K562 (cell line): ENCODE measurements at regions not wholly inside any gene's neighbourhood (a gene's known extent, or its start where the extent isn't known, plus 50 kb on each side); places are given as distances from the start of the nearest gene placed in this dataset.

Experiments used
- ATAC-seq: fragments of 200-7000 bp; cut with Tn5 transposase; 3 replicates; pipeline ENCODE4 v1.9.1; 2020; ENCODE audit warnings: moderate library complexity
- BruUV-seq: library from RNA; stranded (reverse); fragments of 400-500 nt; replicated peaks from 2 replicates; lab custom pipeline; 2021; lab: Mats Ljungman, UMichigan
- CTCF ChIA-PET: fragments of 300-600 bp; formaldehyde crosslinking; extraction: SDS; loops from one replicate; lab custom pipeline; 2021; ENCODE audit warnings: low intra/inter-chr PET ratio; lab: Yijun Ruan, JAX
- POLR2A ChIA-PET: fragments of 300-600, 350-650 bp; sonication (Branson Sonifier 250); formaldehyde crosslinking; extraction: SDS; loops from one replicate; lab custom pipeline; 2021; ENCODE audit warnings: antibody characterized with exemption, inconsistent platforms; lab: Yijun Ruan, JAX
- DNase-seq, 4 experiments: peaks; one replicate each; pipeline versions ENCODE4 v3.0.0 to v3.0.0-alpha.2; 2011 to 2018; ENCODE audit warnings: low spot score in 3 of 4, mixed read lengths in 3 of 4; ENCODE audit errors: extremely low read depth in 1 of 4
- FAIRE-seq: peaks from 2 replicates; lab custom pipeline; 2011; peaks lifted over from hg19 to GRCh38; lab: Jason Lieb, UNC
- H2AFZ ChIP-seq: 2 replicates; pipeline ENCODE4 v1.6.0; 2011; ENCODE audit warnings: low read depth, low read length, control low read depth, inconsistent platforms
- H3K27ac ChIP-seq: fragments of 200-600 bp; 3 replicates; pipeline ENCODE4 v1.8.0; 2011; ENCODE audit warnings: low read depth, mild to moderate bottlenecking, control low read depth, inconsistent platforms, low read length, moderate library complexity, mixed read lengths; ENCODE audit errors: extremely low read depth
- H3K27me3 ChIP-seq, 2 experiments: fragments of 300-600 bp in 1 of 2; 2 replicates in 1 of 2; 3 replicates in 1 of 2; pipeline versions ENCODE4 v1.6.0 to v1.8.0; 2011; ENCODE audit warnings: inconsistent platforms in 2 of 2, low read length in 2 of 2, mild to moderate bottlenecking in 1 of 2, mixed read lengths in 1 of 2, moderate library complexity in 1 of 2; ENCODE audit not compliant: control insufficient read depth in 2 of 2, insufficient read depth in 2 of 2
- H3K36me3 ChIP-seq: fragments of 300-600 bp; 3 replicates; pipeline ENCODE4 v1.8.0; 2011; ENCODE audit warnings: mild to moderate bottlenecking, low read length, inconsistent platforms; ENCODE audit not compliant: control insufficient read depth, insufficient read depth
- H3K4me1 ChIP-seq, 2 experiments: fragments of 200-600 bp in 1 of 2; replicated peaks in 1 of 2; 2 replicates in 1 of 2; 3 replicates in 1 of 2; pipeline versions ENCODE4 v1.5.1 to v1.8.0; 2011; ENCODE audit warnings: inconsistent platforms in 2 of 2, low read length in 2 of 2, mild to moderate bottlenecking in 1 of 2, mixed read lengths in 1 of 2, moderate library complexity in 1 of 2; ENCODE audit not compliant: control insufficient read depth in 2 of 2, insufficient read depth in 2 of 2
- H3K4me2 ChIP-seq: 2 replicates; pipeline ENCODE4 v1.6.1; 2011; ENCODE audit warnings: low read length, control low read depth, inconsistent platforms, mixed read lengths; ENCODE audit not compliant: insufficient read depth
- H3K4me3 ChIP-seq: fragments of 200-600 bp; sonication (generic), shearing (Covaris generic); 2 replicates; pipeline ENCODE4 v1.5.1; 2016; ENCODE audit warnings: control low read depth, inconsistent platforms
- H3K79me2 ChIP-seq: fragments of 200-600 bp; 3 replicates; pipeline ENCODE4 v1.8.0; 2011; ENCODE audit warnings: low read length, inconsistent platforms; ENCODE audit not compliant: control insufficient read depth, insufficient read depth
- H3K9ac ChIP-seq, 2 experiments: 2 replicates each; pipeline versions ENCODE4 v1.6.0 to v1.6.1; 2011; ENCODE audit warnings: low read depth in 2 of 2, low read length in 2 of 2, control low read depth in 1 of 2, inconsistent platforms in 1 of 2, mild to moderate bottlenecking in 1 of 2, mixed read lengths in 1 of 2; ENCODE audit not compliant: insufficient read depth in 1 of 2
- H3K9me1 ChIP-seq: one replicate; pipeline ENCODE4 v1.6.0; 2011; ENCODE audit warnings: inconsistent platforms, mild to moderate bottlenecking, low read length, moderate library complexity; ENCODE audit not compliant: control insufficient read depth, insufficient read depth
- H3K9me3 ChIP-seq: replicated peaks from 2 replicates; pipeline ENCODE4 v1.5.1; 2011; ENCODE audit warnings: low read depth, low read length, inconsistent platforms; ENCODE audit not compliant: control insufficient read depth, insufficient read depth
- H4K20me1 ChIP-seq: replicated peaks from 2 replicates; pipeline ENCODE4 v1.6.1; 2011; ENCODE audit warnings: low read length, inconsistent platforms, mixed read lengths; ENCODE audit not compliant: control insufficient read depth, insufficient read depth
- FOSL1 ChIP-seq: fragments of 200-800 bp; sonication (Bioruptor generic); conservative IDR thresholded peaks from 2 replicates; pipeline ENCODE4 v1.6.1; 2016; ENCODE audit warnings: missing genetic modification characterization, missing compliant biosample characterization
- PRMT5 ChIP-seq: sonication (generic); formaldehyde crosslinking; IDR thresholded peaks from 2 replicates; pipeline ENCODE4 v1.5.0; 2020; ENCODE audit warnings: missing genetic modification reagents
- STAT5B ChIP-seq: fragments of 250-450 bp; sonication (Bioruptor Pico); IDR thresholded peaks from 2 replicates; pipeline ENCODE4 v1.8.0; 2021; ENCODE audit warnings: mild to moderate bottlenecking, inconsistent platforms
- TCFL5 ChIP-seq: fragments of 250-450 bp; sonication (Bioruptor Pico); conservative IDR thresholded peaks from 2 replicates; pipeline ENCODE4 v1.6.1; 2021; ENCODE audit warnings: mild to moderate bottlenecking, moderate library complexity, matching md5 sums
- WGBS: fragments of 100-300 bp; shearing (Covaris generic); methylation state at CpG from one replicate; pipeline ENCODE4 v1.1.6; 2016; ENCODE audit warnings: low coverage, mixed read lengths; ENCODE audit not compliant: insufficient coverage; ENCODE audit errors: missing lambda C conversion rate; 5-methylcytosine and 5-hydroxymethylcytosine counted together
- in situ Hi-C: fragments of 300-500 bp; cut with MboI; formaldehyde crosslinking; loops from 4 replicates; pipeline ENCODE4 v1.15.0; 2018; ENCODE audit warnings: inconsistent platforms, mixed read lengths
- intact Hi-C: fragments of 100-400 bp; cut with micrococcal nuclease; formaldehyde crosslinking; loops from 2 replicates; pipeline ENCODE4 v1.14.2; 2022

DNA sequence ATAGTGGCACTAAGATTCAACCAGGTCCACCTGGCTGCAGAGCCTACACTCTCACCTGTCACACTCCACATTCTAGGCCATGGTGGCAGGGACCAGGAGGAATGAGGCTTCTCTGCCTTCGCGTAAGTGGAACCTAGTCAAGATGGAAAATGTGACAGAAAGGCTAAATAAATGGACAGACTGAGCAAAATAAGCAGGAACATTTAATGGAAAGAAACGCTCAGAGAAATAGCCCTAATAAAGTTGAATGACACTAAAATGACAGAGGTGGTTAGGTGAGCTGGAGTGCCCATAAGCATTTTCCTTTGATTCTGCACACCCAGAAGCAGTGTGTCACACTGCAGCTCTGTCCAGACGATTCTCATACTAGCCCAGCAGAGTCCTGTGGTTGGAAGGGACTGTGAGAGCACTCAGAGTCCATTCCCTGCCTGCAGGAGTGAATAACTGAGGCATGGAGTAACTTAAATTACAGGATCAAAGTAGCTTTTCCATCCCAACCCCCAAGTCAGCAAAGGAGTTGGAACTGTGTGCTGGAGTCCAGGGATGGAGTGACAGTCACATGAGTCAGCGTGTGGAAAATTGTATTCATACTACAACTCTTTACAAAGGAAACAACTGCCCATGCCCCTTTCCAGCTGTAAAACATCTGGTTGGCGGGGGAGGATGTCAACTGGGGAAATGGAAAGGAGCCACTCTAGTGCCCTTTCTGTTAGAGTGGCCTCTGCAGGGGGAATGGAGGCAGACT lies 105.4 kb upstream of the LGALSL start:
- H3K9ac ChIP-seq, result no peak overlapping the region
- peaks cover 6 to 12% of the 10 kb centered on the region in 2 experiments; a peak in 4 of 5 replicates for H3K27me3 ChIP-seq
- H3K4me3 ChIP-seq, result no peak overlapping the region
- DNase-seq (no peak), ATAC-seq (no peak), FAIRE-seq (no peak)
- POLR2A ChIA-PET, result interaction anchor here (0.7 to 2.3 kb wide), 2 partner anchors 18 to 40 kb away, joined by 3 to 6 read pairs; no protein-coding TSS in a partner anchor
- TF ChIP-seq FOSL1 (peak; percentile 44), TCFL5 (CRISPR knock-in tag) (no peak)
- H3K9me1 ChIP-seq, result no peaks in the 10 kb centered on the region
- no peaks in the 10 kb centered on the region for H3K36me3 ChIP-seq
- H3K4me2 ChIP-seq, result no peak overlapping the region
- no peaks in the 10 kb centered on the region for H3K4me1 ChIP-seq
- no TSS peak for BruUV-seq
- no peaks in the 10 kb centered on the region for H3K9me3 ChIP-seq
- H3K27ac ChIP-seq, result no peak overlapping the region
- no peaks in the 10 kb centered on the region for H4K20me1 ChIP-seq
- in situ Hi-C loops (no loop called here), intact Hi-C loops (no loop called here)
- CTCF ChIA-PET, result interaction anchor here (0.9 kb wide), 1 partner anchor 18 kb away, joined by 5 read pairs; no protein-coding TSS in a partner anchor
- no peaks in the 10 kb centered on the region for H3K79me2 ChIP-seq
- WGBS, result 6% methylated on average over 6 of the region's 6 CpGs
- no peak overlapping the region for H2AFZ ChIP-seq

DNA sequence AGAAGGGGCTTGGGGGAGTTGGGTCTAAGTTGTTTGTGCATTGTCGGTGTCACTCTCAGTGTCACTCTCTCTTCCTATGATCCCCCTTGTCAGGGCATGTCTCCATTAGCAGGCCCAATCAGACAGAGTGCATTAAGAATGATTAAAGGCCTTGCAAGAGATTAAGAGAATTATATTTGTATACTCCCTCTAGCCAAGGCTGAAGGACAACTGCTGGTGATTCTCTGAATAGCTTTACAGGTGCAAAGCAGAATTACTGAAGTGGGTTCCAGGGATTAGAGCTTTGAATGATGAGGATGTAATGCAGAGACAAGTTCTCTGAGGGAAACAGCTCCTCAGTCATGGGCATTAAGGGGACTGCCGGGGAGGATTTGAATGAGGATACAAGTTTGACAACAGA lies 104.8 kb upstream of the LGALSL start:
- CTCF ChIA-PET, result interaction anchor here (0.9 kb wide), 1 partner anchor 18 kb away, joined by 5 read pairs; no protein-coding TSS in a partner anchor
- in situ Hi-C loops, result no loop called here
- no TSS peak for BruUV-seq

More for the DNA sequence above, 104.8 kb upstream of the LGALSL start:
- Histone ChIP-seq H3K79me2 (no peaks in the 10 kb centered on the region), H3K9ac (no peak overlapping the region)
- no peak for FAIRE-seq
- no peak for TF ChIP-seq PRMT5
- TF ChIP-seq STAT5B, result no peak
- TF ChIP-seq, all 486 proteins: peak for 0
- intact Hi-C loops, result no loop called here
- no peaks in the 10 kb centered on the region for H4K20me1 ChIP-seq
- H2AFZ ChIP-seq, result no peak overlapping the region
- 0% methylated on average over 2 of the region's 2 CpGs for WGBS
- no peaks in the 10 kb centered on the region for H3K36me3 ChIP-seq
- POLR2A ChIA-PET, result no interaction called here
- no peak overlapping the region for H3K4me3 ChIP-seq
- H3K4me1 ChIP-seq, result no peaks in the 10 kb centered on the region
- H3K9me1 ChIP-seq, result no peaks in the 10 kb centered on the region
- peaks cover 6 to 12% of the 10 kb centered on the region in 2 experiments; a peak in 4 of 5 replicates for H3K27me3 ChIP-seq
- DNase-seq (no peak), ATAC-seq (no peak)
- no peak overlapping the region for H3K27ac ChIP-seq
- H3K4me2 ChIP-seq, result no peak overlapping the region
- no peaks in the 10 kb centered on the region for H3K9me3 ChIP-seq
